Tibial nerve (tissue), 4 donors: ENCODE measurements at regions not wholly inside any gene's neighbourhood (a gene's known extent, or its start where the extent isn't known, plus 50 kb on each side); places are given as distances from the start of the nearest gene placed in this dataset.

Experiments used
- DNase-seq, 2 donors: peaks; one replicate each; pipeline ENCODE4 v3.0.0-alpha.2; 2019; ENCODE audit warnings: low spot score in 2 of 2
- H3K27ac ChIP-seq, 4 donors: fragments of 200-600 bp; sonication (generic) in 3 of 4; one replicate each; pipeline ENCODE4 v1.5.1; 2017 to 2019; ENCODE audit warnings: mild to moderate bottlenecking in 1 of 4
- H3K27me3 ChIP-seq, 2 donors: fragments of 200-600 bp; sonication (generic) in 1 of 2; one replicate each; pipeline versions ENCODE4 v1.5.1 to v1.6.0; 2017 to 2019
- H3K36me3 ChIP-seq, 3 donors: fragments of 200-600 bp; sonication (generic); one replicate each; pipeline ENCODE4 v1.5.1; 2018 to 2019
- H3K4me1 ChIP-seq, 4 donors: fragments of 200-600 bp; sonication (generic) in 3 of 4; one replicate each; pipeline ENCODE4 v1.5.1; 2017 to 2019
- H3K4me3 ChIP-seq, 4 donors: fragments of 200-600 bp; sonication (generic) in 3 of 4; one replicate each; pipeline ENCODE4 v1.5.1; 2017 to 2019; ENCODE audit warnings: mild to moderate bottlenecking in 1 of 4, moderate library complexity in 1 of 4
- H3K9me3 ChIP-seq, 4 donors: fragments of 200-600 bp; sonication (generic) in 3 of 4; one replicate each; pipeline ENCODE4 v1.5.1; 2017 to 2019
- CTCF ChIP-seq, 5 experiments: fragments of 200-600 bp in 3 of 5; fragments of 450-650 bp in 2 of 5; sonication (generic) in 3 of 5; IDR thresholded peaks; one replicate each; pipeline ENCODE4 v1.5.1; 2016 to 2019; ENCODE audit warnings: antibody characterized with exemption in 5 of 5, mild to moderate bottlenecking in 3 of 5, moderate library complexity in 2 of 5
- EP300 ChIP-seq, 2 donors: sonication (generic); formaldehyde crosslinking; IDR thresholded peaks; one replicate each; pipeline ENCODE4 v1.6.1; 2017; ENCODE audit warnings: antibody characterized with exemption in 2 of 2, mild to moderate bottlenecking in 1 of 2
- POLR2A ChIP-seq, 2 donors: fragments of 450-650 bp; IDR thresholded peaks; one replicate each; pipeline ENCODE4 v1.6.1; 2017; ENCODE audit warnings: antibody characterized with exemption in 2 of 2, mild to moderate bottlenecking in 2 of 2, moderate library complexity in 2 of 2
- WGBS, 2 donors: methylation state at CpG; one replicate each; pipeline ENCODE4 v1.1.5; 2018; 5-methylcytosine and 5-hydroxymethylcytosine counted together

- peak overlapping the region in 1 of 4 donors; percentile 28 for H3K27ac ChIP-seq
- no peaks in the 10 kb centered on the region for H3K27me3 ChIP-seq
- H3K9me3 ChIP-seq = no peaks in the 10 kb centered on the region
- TF ChIP-seq CTCF (IDR thresholded peaks at IDR 0.05) (no peak), POLR2A (IDR thresholded peaks at IDR 0.05) (no peak), EP300 (IDR thresholded peaks at IDR 0.05) (no peak)
- no peaks in the 10 kb centered on the region for H3K4me1 ChIP-seq
- H3K4me3 ChIP-seq = no peak overlapping the region
- no peak for DNase-seq
- WGBS, 2 donors = 47 to 49% methylated on average over 6 of the region's 6 CpGs
- H3K36me3 ChIP-seq = no peaks in the 10 kb centered on the region
Observed at GRCh38 chr14:50011242-50011641, 105.1 kb downstream of the VCPKMT start.

GRCh38 chr14:50012644-50013043 lies 103.7 kb downstream of the VCPKMT start:
- no peak overlapping the region for H3K27ac ChIP-seq
- H3K9me3 ChIP-seq = no peaks in the 10 kb centered on the region
- H3K4me1 ChIP-seq = peaks cover 0 to 3% (median 0%) of the 10 kb centered on the region in 4 donors
- no peak for DNase-seq
- no peak overlapping the region for H3K4me3 ChIP-seq
- H3K27me3 ChIP-seq = no peaks in the 10 kb centered on the region
- TF ChIP-seq EP300 (IDR thresholded peaks at IDR 0.05) = no peak
- TF ChIP-seq CTCF (IDR thresholded peaks at IDR 0.05) = no peak
- TF ChIP-seq POLR2A (IDR thresholded peaks at IDR 0.05) = no peak
- no peaks in the 10 kb centered on the region for H3K36me3 ChIP-seq

GRCh38 chr14:50013198-50013918 lies 103.0 kb downstream of the VCPKMT start:
- H3K27me3 ChIP-seq = no peaks in the 10 kb centered on the region
- H3K4me3 ChIP-seq = no peak overlapping the region
- H3K36me3 ChIP-seq = no peaks in the 10 kb centered on the region
- no peak for DNase-seq
- no peak for TF ChIP-seq CTCF (IDR thresholded peaks at IDR 0.05)
- no peak for TF ChIP-seq POLR2A (IDR thresholded peaks at IDR 0.05)
- TF ChIP-seq EP300 (IDR thresholded peaks at IDR 0.05) = no peak
- no peaks in the 10 kb centered on the region for H3K9me3 ChIP-seq
- 88% methylated on average over 7 of the region's 7 CpGs for WGBS, 2 donors
- peaks cover 0 to 10% (median 2%) of the 10 kb centered on the region in 4 donors for H3K4me1 ChIP-seq
- H3K27ac ChIP-seq = no peak overlapping the region

- 38 to 64% methylated on average over 2 of the region's 2 CpGs for WGBS, 2 donors
- no peaks in the 10 kb centered on the region for H3K36me3 ChIP-seq
Observed at GRCh38 chr14:50013934-50014333, 102.4 kb downstream of the VCPKMT start.

More at GRCh38 chr14:50013934-50014333, 102.4 kb downstream of the VCPKMT start:
- Histone ChIP-seq H3K27me3 (no peaks in the 10 kb centered on the region), H3K27ac (no peak overlapping the region), H3K4me3 (no peak overlapping the region), H3K9me3 (no peaks in the 10 kb centered on the region), H3K4me1 (peaks cover 0 to 16% (median 4%) of the 10 kb centered on the region in 4 donors)
- TF ChIP-seq CTCF (IDR thresholded peaks at IDR 0.05) (no peak), POLR2A (IDR thresholded peaks at IDR 0.05) (no peak), EP300 (IDR thresholded peaks at IDR 0.05) (no peak)
- DNase-seq = no peak
